Nucleus accumbens (tissue), 56 donors: ENCODE measurements at regions not wholly inside any gene's neighbourhood (a gene's known extent, or its start where the extent isn't known, plus 50 kb on each side); places are given as distances from the start of the nearest gene placed in this dataset.

Source experiments
- DNase-seq, 56 donors: peaks; one replicate each; lab custom pipeline; 2025; lab: John Stamatoyannopoulos, UW

GRCh38 chr2:181766129-181766528, 85.8 kb upstream of the NEUROD1 start:
- DNase-seq = no peak

DNA sequence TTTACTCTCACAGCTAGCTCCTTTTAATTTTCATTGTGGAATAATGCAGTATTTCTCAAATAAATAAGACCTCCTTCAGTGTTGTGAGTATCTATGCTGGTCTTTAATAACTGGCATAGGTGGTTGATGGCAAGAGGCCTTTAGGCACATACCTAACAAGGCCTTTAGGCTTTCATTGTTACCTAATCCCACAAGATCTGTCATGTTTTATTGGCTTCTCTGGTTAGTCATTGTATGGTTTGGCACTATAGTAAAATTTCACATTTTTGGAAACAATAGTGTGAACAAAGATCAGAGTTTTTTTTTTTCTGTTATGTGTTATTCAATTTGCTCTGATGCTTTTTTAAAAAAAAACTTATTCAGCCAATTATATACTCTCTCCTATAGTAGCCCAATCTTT, 89.8 kb upstream of the NEUROD1 start:
- no peak for DNase-seq

DNA sequence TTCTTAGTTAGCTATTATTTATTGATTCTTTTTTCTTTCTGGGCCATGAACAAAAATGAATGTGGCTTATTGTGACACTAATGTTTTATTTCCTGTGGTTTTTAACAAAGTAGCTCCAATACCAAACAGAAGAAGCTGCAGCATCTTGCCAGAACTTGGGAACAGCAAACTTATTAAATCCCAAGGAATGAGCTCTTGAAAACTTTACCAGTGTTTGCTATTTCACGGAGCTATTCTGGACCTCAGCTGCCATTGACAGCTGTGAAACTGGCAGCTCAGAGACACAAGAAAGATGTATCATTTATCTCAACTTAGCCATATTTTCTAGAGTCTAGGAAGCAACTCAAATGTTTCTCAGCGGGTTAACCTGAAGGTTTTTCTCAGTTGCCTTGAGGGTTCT, 91.0 kb upstream of the NEUROD1 start:
- no peak for DNase-seq

DNA sequence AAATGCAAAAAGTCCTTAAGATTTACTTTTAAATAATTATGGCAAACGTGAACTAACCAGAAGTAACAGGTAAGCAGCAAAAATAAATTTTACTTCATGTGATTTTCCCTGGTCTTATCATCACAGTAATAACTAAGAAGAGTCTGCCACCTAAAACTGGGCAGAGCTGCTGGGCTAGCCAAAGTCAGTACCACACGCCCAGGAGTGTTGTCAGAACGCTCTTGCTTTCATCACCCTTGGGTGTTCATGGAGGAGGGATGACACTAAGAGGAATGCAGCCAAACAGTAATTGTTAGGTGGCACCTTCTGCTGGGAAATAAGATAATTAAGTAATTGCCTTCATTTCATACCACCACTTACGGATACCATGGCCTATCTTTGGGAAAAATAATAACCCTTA, 92.0 kb upstream of the NEUROD1 start:
- DNase-seq = no peak

DNA sequence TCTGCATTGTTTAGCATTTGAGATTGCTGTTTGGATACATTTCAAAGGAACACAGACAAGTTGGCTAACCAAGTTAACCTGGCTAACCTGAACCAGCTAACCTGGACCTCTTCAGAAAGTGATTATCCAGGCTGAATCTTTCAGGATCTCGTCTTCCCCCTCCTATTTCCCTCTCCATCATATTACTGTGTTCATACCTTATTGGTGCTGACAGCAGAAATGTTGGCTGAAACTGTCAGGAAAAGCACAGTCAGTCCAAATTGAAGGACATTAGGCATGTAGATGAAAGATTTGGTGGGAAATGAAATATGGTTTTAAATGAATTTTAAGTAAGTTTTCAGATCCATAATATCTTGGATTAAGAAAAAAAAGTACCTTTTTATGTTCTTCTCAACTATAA, 92.5 kb upstream of the NEUROD1 start:
- DNase-seq = no peak

DNA sequence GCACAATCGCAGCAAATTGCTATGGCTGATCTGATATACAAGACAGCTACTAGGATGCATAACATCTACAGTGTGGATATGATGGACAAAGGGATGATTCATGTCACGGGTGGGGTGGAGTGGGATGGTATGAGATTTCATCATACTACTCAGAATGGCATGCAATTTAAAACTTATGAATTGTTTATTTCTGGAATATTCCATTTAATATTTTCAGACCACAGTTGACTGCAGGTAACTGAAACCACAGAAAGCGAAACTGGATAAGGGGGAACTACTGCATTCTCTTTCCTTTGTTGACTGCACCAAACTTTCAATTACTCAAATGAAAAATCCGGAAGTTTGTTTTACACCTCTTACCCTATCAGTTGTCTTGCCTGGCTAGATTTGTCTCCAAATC, 94.4 kb upstream of the NEUROD1 start:
- DNase-seq = no peak

DNA sequence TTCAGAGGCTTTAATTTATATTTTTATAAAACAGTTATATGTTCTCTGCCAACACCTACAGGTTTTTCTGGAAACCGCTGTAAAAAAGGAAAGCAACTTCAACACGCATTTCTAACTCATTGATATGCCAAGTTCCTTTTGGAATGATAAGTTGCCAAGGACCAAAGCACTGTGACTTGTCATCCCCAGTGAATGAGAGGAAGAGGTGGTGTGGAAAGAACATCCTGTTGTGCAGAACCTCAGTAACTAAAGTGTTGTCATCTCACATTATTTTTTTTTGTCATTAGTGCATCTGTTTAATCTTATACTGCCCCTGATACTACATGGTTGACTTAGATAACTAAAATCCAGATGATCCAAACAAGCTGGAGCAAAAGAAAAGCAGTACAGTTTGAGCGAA, 96.0 kb upstream of the NEUROD1 start:
- DNase-seq = no peak

- no peak for DNase-seq
Measured at GRCh38 chr2:181777734-181778133, 97.4 kb upstream of the NEUROD1 start.

DNA sequence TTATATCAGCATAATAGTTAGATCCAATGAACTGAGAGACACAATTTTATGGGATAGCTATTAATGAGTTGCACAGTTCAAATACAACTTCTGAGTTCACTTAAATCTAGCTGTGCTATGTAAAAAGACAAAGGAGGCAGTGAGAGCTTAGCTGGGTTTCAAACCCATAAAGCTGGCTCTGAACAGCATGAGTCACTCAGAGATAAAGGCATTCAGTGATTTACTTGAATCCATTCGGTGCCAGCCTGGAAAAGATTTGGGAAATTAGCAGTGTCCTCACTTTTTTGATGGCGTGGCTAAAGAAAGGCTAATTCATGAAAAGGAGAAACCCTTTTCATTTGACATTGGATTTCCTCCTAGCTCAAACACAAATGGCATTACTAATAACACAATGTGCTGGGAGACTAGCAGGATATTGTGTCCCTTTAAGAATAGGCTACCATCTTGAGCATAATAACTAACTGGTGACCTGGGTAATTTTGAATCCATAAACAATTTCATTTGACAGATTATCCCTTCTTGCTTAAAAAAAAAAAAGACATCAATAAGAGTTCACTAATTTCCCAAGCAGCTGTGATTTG, 98.4 kb upstream of the NEUROD1 start:
- DNase-seq = peak in 2 of 56 donors; percentile 1 to 47

GRCh38 chr2:181779288-181780021, 99.1 kb upstream of the NEUROD1 start:
- no peak for DNase-seq

DNA sequence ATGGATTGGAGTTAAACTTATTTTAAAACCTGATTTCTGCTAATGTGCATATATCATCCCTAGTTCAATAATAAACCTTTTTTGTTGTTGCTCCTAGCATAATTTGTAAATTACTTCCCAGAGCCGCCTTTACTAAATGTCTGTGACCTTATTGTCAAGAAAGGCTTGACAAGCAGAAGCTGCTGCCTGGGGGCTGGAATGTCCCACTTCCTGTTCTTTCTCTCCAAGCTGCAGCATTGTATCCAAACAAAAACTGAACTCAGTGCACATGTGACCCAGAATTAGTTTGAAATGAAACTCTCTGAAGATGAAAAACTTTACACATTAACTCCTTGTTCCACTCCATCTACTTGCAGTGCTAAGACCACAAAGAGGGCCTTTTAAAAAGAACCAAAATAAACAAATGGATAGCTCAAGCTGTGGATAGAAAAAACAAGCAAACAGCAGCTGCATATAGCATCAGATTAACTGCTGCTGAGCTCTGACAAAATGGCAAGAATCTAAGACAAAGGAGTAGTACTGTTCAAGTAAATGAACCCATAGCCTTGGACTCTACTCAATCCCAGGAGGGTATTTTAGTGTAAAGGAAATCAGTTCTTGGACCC, 99.8 kb upstream of the NEUROD1 start:
- peak in 2 of 56 donors; percentile 1 to 5 for DNase-seq

- DNase-seq = no peak
Measured at GRCh38 chr2:181780657-181781056, 100.3 kb upstream of the NEUROD1 start.

GRCh38 chr2:181781078-181781786, 100.9 kb upstream of the NEUROD1 start:
- no peak for DNase-seq

DNA sequence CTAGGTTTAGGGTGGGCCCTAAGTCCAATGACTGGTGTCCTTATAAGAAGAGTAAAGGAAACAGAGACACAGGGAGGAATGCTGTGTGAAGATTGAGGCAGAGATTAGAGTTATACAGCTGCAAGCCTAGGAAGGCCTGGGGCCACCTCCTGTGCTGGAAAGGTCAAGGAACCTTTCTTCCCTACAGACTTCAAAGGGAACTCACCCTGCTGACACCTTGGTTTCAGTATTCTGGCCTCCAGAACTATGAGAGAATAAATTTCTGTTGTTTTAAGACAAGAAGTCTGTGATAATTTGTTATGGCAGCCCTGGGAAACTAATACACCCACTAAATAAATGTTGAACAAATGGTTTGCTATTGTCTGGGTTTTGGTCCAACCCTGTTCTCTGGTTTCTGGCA, 102.3 kb upstream of the NEUROD1 start:
- no peak for DNase-seq

GRCh38 chr2:181784556-181784955, 104.2 kb upstream of the NEUROD1 start:
- no peak for DNase-seq

DNA sequence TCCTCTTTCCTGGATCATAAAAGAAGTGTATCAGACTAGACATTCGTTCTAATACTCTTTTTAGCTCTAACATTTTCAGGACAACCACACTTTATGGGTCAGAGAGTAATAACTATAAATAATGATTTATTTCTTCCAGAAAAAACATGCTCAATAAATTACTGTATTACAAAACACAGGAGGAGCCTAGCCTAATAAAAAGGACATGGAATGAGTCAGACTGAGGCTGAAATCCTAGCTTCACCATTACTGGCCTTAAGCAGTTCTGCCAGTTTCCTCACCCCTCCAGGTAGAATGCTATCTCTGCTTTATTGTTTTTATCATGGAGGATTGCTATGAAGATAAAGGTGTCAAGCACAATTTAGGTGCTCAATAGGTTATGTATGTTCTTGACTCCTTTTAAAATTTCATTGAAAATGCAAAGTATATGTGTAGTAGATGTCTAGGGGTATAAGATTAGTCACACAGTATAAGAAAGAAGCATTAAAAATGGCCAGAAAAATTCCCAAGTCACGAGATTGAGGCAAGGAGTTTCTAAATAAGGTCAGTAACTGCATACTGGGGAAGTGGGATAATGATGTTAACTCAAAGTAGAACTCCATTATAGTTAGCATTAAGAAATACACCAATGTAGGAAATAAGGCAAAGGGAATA, 105.5 kb upstream of the NEUROD1 start:
- DNase-seq = no peak

GRCh38 chr2:181786371-181787228, 104.9 kb upstream of the ITPRID2 start:
- no peak for DNase-seq

- DNase-seq = no peak
Measured at GRCh38 chr2:181787310-181788048, 104.1 kb upstream of the ITPRID2 start.

GRCh38 chr2:181788897-181789555, 102.5 kb upstream of the ITPRID2 start:
- no peak for DNase-seq
